Type B pancreatic cell (in vitro differentiated cells): ENCODE measurements at regions not wholly inside any gene's neighbourhood (a gene's known extent, or its start where the extent isn't known, plus 50 kb on each side); places are given as distances from the start of the nearest gene placed in this dataset.

Experiments
- DNase-seq: peaks from one replicate; pipeline ENCODE4 v3.0.0; 2021; ENCODE audit warnings: mixed read lengths; ENCODE audit not compliant: unreplicated experiment; ENCODE audit errors: extremely low spot score
- H3K27ac Mint-ChIP-seq: 2 replicates; pipeline ENCODE4 v1.8.0; 2021; ENCODE audit warnings: mild to moderate bottlenecking, mixed read lengths
- H3K27me3 Mint-ChIP-seq: 2 replicates; pipeline ENCODE4 v1.8.0; 2021; ENCODE audit warnings: mixed read lengths
- H3K36me3 Mint-ChIP-seq: 2 replicates; pipeline ENCODE4 v1.8.0; 2021; ENCODE audit warnings: mixed read lengths
- H3K4me1 Mint-ChIP-seq: one replicate; pipeline ENCODE4 v1.8.0; 2021; ENCODE audit warnings: mixed read lengths; ENCODE audit not compliant: unreplicated experiment
- H3K4me3 Mint-ChIP-seq: 2 replicates; pipeline ENCODE4 v1.8.0; 2021; ENCODE audit warnings: mild to moderate bottlenecking, mixed read lengths
- H3K9me3 Mint-ChIP-seq: 2 replicates; pipeline ENCODE4 v1.8.0; 2021; ENCODE audit warnings: mixed read lengths
- CTCF ChIP-seq: fragments of 200-600 bp; sonication (generic); conservative IDR thresholded peaks from 2 replicates; pipeline ENCODE4 v1.5.0; 2021; ENCODE audit warnings: antibody characterized with exemption, mild to moderate bottlenecking

- Mint-ChIP-seq H3K36me3 (no peaks in the 10 kb centered on the region), H3K9me3 (no peaks in the 10 kb centered on the region), H3K27me3 (no peaks in the 10 kb centered on the region), H3K27ac (no peak overlapping the region), H3K4me3 (no peak overlapping the region), H3K4me1 (no peaks in the 10 kb centered on the region)
- DNase-seq = no peak
- TF ChIP-seq CTCF = no peak
Observed at GRCh38 chr1:105399716-105400115, 1650.0 kb downstream of the AMY1C start.

- H3K27ac Mint-ChIP-seq = no peak overlapping the region
- H3K4me1 Mint-ChIP-seq = no peaks in the 10 kb centered on the region
- H3K36me3 Mint-ChIP-seq = no peaks in the 10 kb centered on the region
- peaks cover 4% of the 10 kb centered on the region for H3K9me3 Mint-ChIP-seq
- H3K27me3 Mint-ChIP-seq = no peaks in the 10 kb centered on the region
- no peak for DNase-seq
- no peak for TF ChIP-seq CTCF
- H3K4me3 Mint-ChIP-seq = no peak overlapping the region
Observed at GRCh38 chr1:105416261-105416660, 1640.2 kb upstream of the PRMT6 start.

GRCh38 chr1:105419030-105419429, 1637.4 kb upstream of the PRMT6 start:
- Mint-ChIP-seq H3K4me1 (no peaks in the 10 kb centered on the region), H3K9me3 (peaks cover 4% of the 10 kb centered on the region), H3K27ac (no peak overlapping the region), H3K27me3 (no peaks in the 10 kb centered on the region), H3K36me3 (no peaks in the 10 kb centered on the region), H3K4me3 (no peak overlapping the region)
- TF ChIP-seq CTCF = no peak
- DNase-seq = no peak

- Mint-ChIP-seq H3K9me3 (no peaks in the 10 kb centered on the region), H3K27me3 (peaks cover 5% of the 10 kb centered on the region), H3K4me1 (no peaks in the 10 kb centered on the region), H3K36me3 (no peaks in the 10 kb centered on the region), H3K4me3 (no peak overlapping the region), H3K27ac (no peak overlapping the region)
- no peak for DNase-seq
- no peak for TF ChIP-seq CTCF
Observed at GRCh38 chr1:105427543-105427942, 1628.9 kb upstream of the PRMT6 start.

GRCh38 chr1:105436589-105437259, 1619.8 kb upstream of the PRMT6 start:
- no peak overlapping the region for H3K27ac Mint-ChIP-seq

More at GRCh38 chr1:105436589-105437259, 1619.8 kb upstream of the PRMT6 start:
- Mint-ChIP-seq H3K4me1 (no peaks in the 10 kb centered on the region), H3K27me3 (no peaks in the 10 kb centered on the region), H3K36me3 (no peaks in the 10 kb centered on the region), H3K9me3 (no peaks in the 10 kb centered on the region), H3K4me3 (no peak overlapping the region)
- no peak for TF ChIP-seq CTCF
- DNase-seq = no peak
